Vagina (tissue), 2 donors: ENCODE measurements at regions not wholly inside any gene's neighbourhood (a gene's known extent, or its start where the extent isn't known, plus 50 kb on each side); places are given as distances from the start of the nearest gene placed in this dataset.
"Not testable (repeated sequence)": the region's sequence is repeated elsewhere in the genome, so short reads cannot be mapped to it uniquely, and the experiment has no call there.

Source experiments
- DNase-seq, 2 donors: peaks; one replicate each; pipeline ENCODE4 v3.0.0-alpha.2; 2017; ENCODE audit errors: extremely low spot score in 2 of 2
- H3K27ac ChIP-seq: fragments of 200-600 bp; sonication (generic); one replicate; pipeline ENCODE4 v1.5.1; 2019
- H3K27me3 ChIP-seq: fragments of 200-600 bp; sonication (generic); one replicate; pipeline ENCODE4 v1.5.1; 2019
- H3K36me3 ChIP-seq, 2 donors: fragments of 200-600 bp; sonication (generic); one replicate each; pipeline ENCODE4 v1.5.1; 2017 to 2019
- H3K4me1 ChIP-seq: fragments of 200-600 bp; sonication (generic); one replicate; pipeline ENCODE4 v1.5.1; 2019
- H3K4me3 ChIP-seq, 2 donors: fragments of 200-600 bp; sonication (generic); 1 replicate in 1 of 2; 2 replicates in 1 of 2; pipeline ENCODE4 v1.5.1; 2016 to 2019
- H3K9me3 ChIP-seq: fragments of 200-600 bp; sonication (generic); one replicate; pipeline ENCODE4 v1.5.1; 2019
- CTCF ChIP-seq, 3 experiments: fragments of 450-650 bp in 2 of 3; fragments of 200-600 bp in 1 of 3; sonication (generic) in 1 of 3; IDR thresholded peaks; one replicate each; pipeline ENCODE4 v1.5.1; 2017 to 2019; ENCODE audit warnings: antibody characterized with exemption in 3 of 3, mild to moderate bottlenecking in 2 of 3, moderate library complexity in 2 of 3
- POLR2A ChIP-seq, 2 donors: fragments of 450-650 bp; IDR thresholded peaks; one replicate each; pipeline ENCODE4 v1.6.1; 2017; ENCODE audit warnings: antibody characterized with exemption in 2 of 2, mild to moderate bottlenecking in 2 of 2, moderate library complexity in 2 of 2
- POLR2AphosphoS5 ChIP-seq, 2 donors: sonication (generic); formaldehyde crosslinking; IDR thresholded peaks; one replicate each; pipeline ENCODE4 v1.9.0; 2017; ENCODE audit warnings: antibody characterized with exemption in 2 of 2, mild to moderate bottlenecking in 2 of 2, low read depth in 1 of 2; ENCODE audit not compliant: insufficient read depth in 1 of 2
- intact Hi-C: fragments of 100-400 bp; cut with DNase I; formaldehyde crosslinking; loops from one replicate; pipeline ENCODE4 v1.15.1; 2023

GRCh38 chr15:95784508-95784907 is 546.0 kb upstream of the NR2F2 start:
- DNase-seq = no peak
- H3K27me3 ChIP-seq = no peaks in the 10 kb centered on the region
- H3K36me3 ChIP-seq = no peaks in the 10 kb centered on the region
- no peak overlapping the region for H3K4me3 ChIP-seq
- intact Hi-C loops = no loop called here
- H3K4me1 ChIP-seq = no peaks in the 10 kb centered on the region
- no peak for TF ChIP-seq CTCF (IDR thresholded peaks at IDR 0.05)
- TF ChIP-seq POLR2AphosphoS5 (IDR thresholded peaks at IDR 0.05; ENCODE audit: insufficient read depth in 1 of 2, low read depth in 1 of 2) = no peak
- TF ChIP-seq POLR2A (IDR thresholded peaks at IDR 0.05) = no peak
- H3K9me3 ChIP-seq = peaks cover 14% of the 10 kb centered on the region
- H3K27ac ChIP-seq = no peak overlapping the region

- H3K27me3 ChIP-seq, H3K36me3 ChIP-seq, H3K4me3 ChIP-seq, DNase-seq, H3K27ac ChIP-seq, H3K4me1 ChIP-seq, intact Hi-C loops: not testable (repeated sequence)
- H3K9me3 ChIP-seq = peaks cover 14% of the 10 kb centered on the region
Measured at GRCh38 chr15:95785276-95785675, 545.2 kb upstream of the NR2F2 start.

- no peaks in the 10 kb centered on the region for H3K4me1 ChIP-seq
- no peaks in the 10 kb centered on the region for H3K36me3 ChIP-seq
- TF ChIP-seq CTCF (IDR thresholded peaks at IDR 0.05) = no peak
- TF ChIP-seq POLR2AphosphoS5 (IDR thresholded peaks at IDR 0.05; ENCODE audit: insufficient read depth in 1 of 2, low read depth in 1 of 2) = no peak
- no peak for TF ChIP-seq POLR2A (IDR thresholded peaks at IDR 0.05)
- DNase-seq = no peak
- H3K27me3 ChIP-seq = no peaks in the 10 kb centered on the region
- intact Hi-C loops = no loop called here
- no peak overlapping the region for H3K27ac ChIP-seq
- H3K9me3 ChIP-seq = no peaks in the 10 kb centered on the region
- H3K4me3 ChIP-seq = no peak overlapping the region
Measured at GRCh38 chr15:95793231-95793630, 537.3 kb upstream of the NR2F2 start.

- H3K9me3 ChIP-seq = no peaks in the 10 kb centered on the region
- intact Hi-C loops = no loop called here
- H3K36me3 ChIP-seq = no peaks in the 10 kb centered on the region
- TF ChIP-seq POLR2A (IDR thresholded peaks at IDR 0.05) (no peak), POLR2AphosphoS5 (IDR thresholded peaks at IDR 0.05; ENCODE audit: insufficient read depth in 1 of 2, low read depth in 1 of 2) (no peak), CTCF (IDR thresholded peaks at IDR 0.05) (no peak)
- H3K27ac ChIP-seq = no peak overlapping the region
- no peaks in the 10 kb centered on the region for H3K4me1 ChIP-seq
- DNase-seq = no peak
- H3K27me3 ChIP-seq = no peaks in the 10 kb centered on the region
- no peak overlapping the region for H3K4me3 ChIP-seq
Measured at GRCh38 chr15:95795386-95795785, 535.1 kb upstream of the NR2F2 start.

- no peaks in the 10 kb centered on the region for H3K36me3 ChIP-seq
- H3K4me3 ChIP-seq = no peak overlapping the region
- TF ChIP-seq CTCF (IDR thresholded peaks at IDR 0.05) (no peak), POLR2A (IDR thresholded peaks at IDR 0.05) (no peak), POLR2AphosphoS5 (IDR thresholded peaks at IDR 0.05; ENCODE audit: insufficient read depth in 1 of 2, low read depth in 1 of 2) (peak in 1 of 2 donors; percentile 28)
- DNase-seq = no peak
- intact Hi-C loops = no loop called here
- H3K27me3 ChIP-seq = no peaks in the 10 kb centered on the region
- no peaks in the 10 kb centered on the region for H3K4me1 ChIP-seq
- no peaks in the 10 kb centered on the region for H3K9me3 ChIP-seq
- no peak overlapping the region for H3K27ac ChIP-seq
Measured at GRCh38 chr15:95799286-95800200, 531.0 kb upstream of the NR2F2 start.
